Stimulated activated naive CD8-positive, alpha-beta T cell treated with anti-CD3 and anti-CD28 coated beads, Interleukin-15, amount 100 ng/mL, for 72 hours (primary cell): ENCODE measurements at regions not wholly inside any gene's neighbourhood (a gene's known extent, or its start where the extent isn't known, plus 50 kb on each side); places are given as distances from the start of the nearest gene placed in this dataset.

ENCODE experiments used
- ATAC-seq: fragments of 150-1000 bp; cut with Tn5 transposase; 2 replicates; pipeline ENCODE4 v1.10.0; 2021; ENCODE audit warnings: mild to moderate bottlenecking, moderate library complexity
- DNase-seq, 2 donors: peaks; one replicate each; pipeline ENCODE4 v3.0.0; 2021 to 2022
- H3K27ac Mint-ChIP-seq, 2 donors: one replicate each; pipeline ENCODE4 v1.8.0; 2022; ENCODE audit warnings: mild to moderate bottlenecking in 2 of 2, mixed read lengths in 2 of 2, moderate library complexity in 2 of 2
- H3K27me3 Mint-ChIP-seq: one replicate; pipeline ENCODE4 v1.8.0; 2022; ENCODE audit warnings: mixed read lengths
- H3K4me1 Mint-ChIP-seq: one replicate; pipeline ENCODE4 v1.8.0; 2022; ENCODE audit warnings: mild to moderate bottlenecking, mixed read lengths
- H3K4me3 Mint-ChIP-seq, 2 donors: one replicate each; pipeline ENCODE4 v1.8.0; 2022; ENCODE audit warnings: mild to moderate bottlenecking in 2 of 2, mixed read lengths in 2 of 2, moderate library complexity in 1 of 2
- H3K9me3 Mint-ChIP-seq, 2 donors: one replicate each; pipeline ENCODE4 v1.8.0; 2022; ENCODE audit warnings: mixed read lengths in 2 of 2

DNA sequence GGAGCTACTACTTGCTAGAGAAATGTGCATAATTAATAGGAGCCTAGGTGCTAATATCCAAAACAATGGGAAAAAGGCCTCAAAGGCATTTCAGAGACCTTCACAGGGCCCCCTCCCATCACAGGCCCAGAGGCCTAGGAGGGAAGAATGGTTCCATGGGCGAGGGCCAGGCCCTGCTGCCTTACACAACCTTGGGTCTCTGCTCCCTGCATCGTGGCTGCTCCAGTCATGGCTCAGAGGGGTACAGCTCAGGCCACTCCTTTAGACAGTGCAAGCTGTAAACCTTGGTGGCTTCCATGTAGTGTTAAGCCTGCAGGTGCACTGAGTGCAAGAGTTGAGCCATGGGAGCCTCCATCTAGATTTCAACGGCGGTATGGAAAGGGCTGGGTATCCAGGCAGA is 429.2 kb downstream of the FIGN start:
- no peak for ATAC-seq
- Mint-ChIP-seq H3K27me3 (no peaks in the 10 kb centered on the region), H3K4me1 (no peaks in the 10 kb centered on the region), H3K27ac (peak overlapping the region in 1 of 2 donors; percentile 19), H3K9me3 (peaks cover 0 to 19% of the 10 kb centered on the region in 2 donors), H3K4me3 (no peak overlapping the region)
- DNase-seq = no peak

DNA sequence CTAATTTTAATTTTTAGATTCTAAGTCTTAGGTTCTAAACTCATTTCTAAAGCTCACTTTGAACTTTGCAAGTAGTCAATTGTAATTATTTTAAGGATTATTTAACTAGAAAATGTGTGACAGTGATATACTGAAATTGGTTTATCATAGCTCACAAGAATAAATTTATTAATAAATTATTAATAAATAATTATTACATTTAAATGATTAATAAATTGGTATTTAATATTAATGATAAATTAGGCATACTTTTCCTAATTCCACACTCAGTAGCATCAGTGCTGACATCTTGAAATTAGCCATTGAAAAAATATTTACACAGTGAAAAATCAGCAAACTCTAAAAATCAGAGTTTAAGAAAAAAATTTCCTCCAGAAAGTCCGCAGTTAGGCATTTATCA is 433.7 kb downstream of the FIGN start:
- Mint-ChIP-seq H3K4me3 (no peak overlapping the region), H3K9me3 (peaks cover 0 to 18% of the 10 kb centered on the region in 2 donors), H3K4me1 (no peaks in the 10 kb centered on the region), H3K27me3 (no peaks in the 10 kb centered on the region), H3K27ac (no peak overlapping the region)
- ATAC-seq = no peak
- no peak for DNase-seq

DNA sequence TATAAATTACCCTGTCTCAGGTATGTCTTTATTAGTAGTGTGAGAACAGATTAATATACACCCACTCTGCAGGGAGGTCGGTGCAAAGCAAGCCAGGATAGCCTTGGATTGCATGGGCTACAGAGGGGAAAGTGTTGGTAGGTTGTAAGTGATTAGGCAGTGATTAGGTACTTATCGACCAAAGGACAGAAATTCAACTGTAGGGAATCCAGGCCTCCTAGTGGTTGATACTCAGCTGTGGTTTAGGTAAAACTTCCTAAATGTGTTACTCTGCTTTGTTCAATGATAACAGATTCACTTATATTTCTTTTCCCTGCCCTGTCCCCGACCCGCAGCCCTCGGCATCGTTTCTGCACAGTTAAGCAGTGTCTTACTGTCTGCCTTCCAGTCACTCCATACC is 444.0 kb downstream of the FIGN start:
- no peak for DNase-seq
- Mint-ChIP-seq H3K27ac (no peak overlapping the region), H3K9me3 (peaks cover 5 to 20% of the 10 kb centered on the region in 2 donors), H3K27me3 (no peaks in the 10 kb centered on the region), H3K4me1 (no peaks in the 10 kb centered on the region), H3K4me3 (no peak overlapping the region)
- ATAC-seq = no peak

DNA sequence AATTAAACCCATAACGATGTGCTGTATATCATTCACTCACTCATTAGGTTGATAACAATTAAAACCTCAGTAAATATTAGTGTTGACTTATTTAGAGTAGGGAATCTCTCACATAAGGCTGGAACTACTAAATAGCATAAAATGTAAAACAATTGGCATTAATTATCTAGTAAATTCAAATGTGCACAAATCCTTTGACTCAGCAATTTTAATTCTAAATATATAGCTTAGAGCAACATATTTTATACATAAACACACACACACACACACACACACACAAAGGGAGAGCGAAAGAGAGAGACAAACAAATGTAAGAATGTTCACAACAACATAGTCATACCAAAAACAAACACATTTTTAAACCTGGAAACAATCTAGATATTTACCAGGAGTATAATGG is 443.1 kb upstream of the KCNH7 start:
- ATAC-seq = no peak
- Mint-ChIP-seq H3K27ac (no peak overlapping the region), H3K4me3 (no peak overlapping the region), H3K27me3 (no peaks in the 10 kb centered on the region), H3K4me1 (no peaks in the 10 kb centered on the region), H3K9me3 (peaks cover 13 to 20% of the 10 kb centered on the region in 2 donors)
- no peak for DNase-seq

DNA sequence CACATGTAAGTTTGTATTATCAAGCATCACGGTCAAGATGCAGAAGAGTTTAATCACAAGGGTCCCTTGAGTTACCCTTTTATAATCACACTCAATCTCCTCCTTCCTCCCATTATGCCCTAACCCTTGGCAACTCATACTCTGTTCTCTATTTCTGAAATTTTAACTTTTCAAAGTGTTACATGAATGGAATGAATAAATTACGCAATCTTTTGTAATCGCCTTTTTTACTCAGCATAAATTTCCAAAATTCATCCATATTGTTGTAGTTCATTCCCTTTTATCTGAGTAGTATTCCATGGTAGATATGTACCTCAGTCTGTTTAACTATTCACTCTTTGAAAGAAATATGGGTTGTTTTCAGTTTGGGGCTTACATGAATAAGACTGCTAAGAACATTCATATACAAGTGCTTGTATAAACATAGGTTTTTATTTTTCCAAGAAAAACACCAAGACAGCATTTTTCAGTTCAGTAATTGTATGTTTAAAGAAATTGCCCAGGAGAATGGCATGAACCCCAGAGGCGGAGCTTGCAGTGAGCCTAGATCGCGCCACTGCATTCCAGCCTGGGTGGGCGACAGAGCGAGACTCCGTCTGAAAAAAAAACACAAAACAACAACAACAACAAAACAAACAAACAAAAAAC is 430.9 kb upstream of the KCNH7 start:
- H3K9me3 Mint-ChIP-seq = peaks cover 16 to 21% of the 10 kb centered on the region in 2 donors
- H3K27me3 Mint-ChIP-seq = no peaks in the 10 kb centered on the region
- ATAC-seq (no peak), DNase-seq (no peak)
- no peak overlapping the region for H3K27ac Mint-ChIP-seq
- H3K4me3 Mint-ChIP-seq = no peak overlapping the region
- no peaks in the 10 kb centered on the region for H3K4me1 Mint-ChIP-seq

DNA sequence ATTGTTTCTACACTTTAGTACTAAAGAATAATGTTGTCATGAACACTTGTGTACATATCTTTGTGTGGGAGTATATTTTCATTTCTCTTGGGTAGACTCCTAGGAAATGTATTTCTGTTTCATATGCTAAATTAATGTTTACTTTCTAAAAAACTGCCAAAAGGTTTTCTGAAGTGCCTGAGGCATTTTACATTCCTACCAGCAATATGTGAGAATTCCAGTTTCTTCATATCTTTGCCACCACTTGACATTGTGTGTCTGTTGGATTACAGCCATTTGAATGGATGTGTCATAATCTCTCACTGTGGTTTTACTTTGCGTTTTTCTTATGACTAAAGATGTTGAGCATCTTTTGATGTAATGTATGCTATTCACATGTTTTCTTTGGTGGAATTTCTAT is 428.2 kb upstream of the KCNH7 start:
- Mint-ChIP-seq H3K27me3 (no peaks in the 10 kb centered on the region), H3K4me1 (no peaks in the 10 kb centered on the region), H3K27ac (no peak overlapping the region), H3K9me3 (no peaks in the 10 kb centered on the region), H3K4me3 (no peak overlapping the region)
- ATAC-seq (no peak), DNase-seq (no peak)

DNA sequence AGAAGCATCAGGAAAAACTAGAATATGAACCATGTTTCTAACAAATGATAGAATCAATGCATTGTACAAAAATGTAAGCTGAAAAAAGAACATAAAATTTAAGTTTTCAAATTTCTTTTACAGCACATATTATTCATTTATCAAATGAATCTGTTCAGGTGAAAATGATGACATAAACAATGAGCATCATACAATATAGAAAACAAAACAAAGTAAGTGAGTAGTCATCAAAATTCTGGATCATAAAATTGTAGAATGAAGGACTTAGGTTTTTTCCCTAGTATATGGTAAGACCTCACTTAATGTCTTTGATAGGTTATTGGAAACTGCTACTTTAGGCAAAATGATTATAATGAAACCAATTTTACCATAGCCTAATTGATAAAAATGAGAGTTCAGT is 427.0 kb upstream of the KCNH7 start:
- DNase-seq (no peak), ATAC-seq (no peak)
- H3K4me1 Mint-ChIP-seq = no peaks in the 10 kb centered on the region
- H3K27me3 Mint-ChIP-seq = no peaks in the 10 kb centered on the region
- H3K4me3 Mint-ChIP-seq = no peak overlapping the region
- H3K9me3 Mint-ChIP-seq = no peaks in the 10 kb centered on the region
- H3K27ac Mint-ChIP-seq = no peak overlapping the region

DNA sequence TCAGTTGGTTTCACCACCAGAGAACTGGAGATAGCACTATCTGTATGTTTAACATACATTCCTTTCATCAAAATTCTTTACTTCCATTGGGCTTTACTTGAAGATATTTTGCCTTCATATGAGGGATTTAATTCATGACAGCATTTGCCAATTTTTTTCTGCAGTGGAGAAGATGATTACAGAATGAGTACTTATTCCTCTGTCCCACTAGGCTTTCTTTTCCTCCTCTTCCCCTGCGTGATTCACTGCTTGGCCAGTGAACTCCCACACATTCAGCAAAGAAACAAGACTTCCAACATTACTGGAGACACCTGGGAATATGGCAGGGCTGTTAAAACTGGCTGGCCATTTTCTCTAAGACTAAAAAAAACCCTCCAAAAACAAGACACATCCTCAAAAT is 425.8 kb upstream of the KCNH7 start:
- no peaks in the 10 kb centered on the region for H3K4me1 Mint-ChIP-seq
- no peak overlapping the region for H3K4me3 Mint-ChIP-seq
- no peak overlapping the region for H3K27ac Mint-ChIP-seq
- H3K9me3 Mint-ChIP-seq = no peaks in the 10 kb centered on the region
- H3K27me3 Mint-ChIP-seq = no peaks in the 10 kb centered on the region
- ATAC-seq (no peak), DNase-seq (no peak)

DNA sequence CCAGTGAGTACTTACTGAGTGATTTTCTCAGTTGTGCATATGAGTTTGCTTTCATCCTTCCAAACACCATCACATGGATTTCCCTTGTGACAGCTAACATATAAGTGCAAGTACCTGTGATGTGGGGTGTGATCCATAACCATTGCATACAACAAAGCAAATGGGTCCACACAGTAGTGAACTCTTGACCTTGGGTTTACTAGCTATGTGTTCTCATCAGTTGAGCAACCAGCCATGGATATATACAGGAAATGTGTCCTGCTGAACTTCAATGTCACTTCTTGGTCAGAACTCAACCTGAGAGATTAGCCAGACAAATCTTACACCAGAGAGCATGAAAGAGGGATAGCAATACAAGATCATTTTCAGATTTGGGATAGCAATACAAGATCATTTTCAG is 420.9 kb upstream of the KCNH7 start:
- H3K27ac Mint-ChIP-seq = no peak overlapping the region
- no peaks in the 10 kb centered on the region for H3K9me3 Mint-ChIP-seq
- H3K4me3 Mint-ChIP-seq = no peak overlapping the region
- no peak for DNase-seq
- no peaks in the 10 kb centered on the region for H3K27me3 Mint-ChIP-seq
- H3K4me1 Mint-ChIP-seq = no peaks in the 10 kb centered on the region
- no peak for ATAC-seq

DNA sequence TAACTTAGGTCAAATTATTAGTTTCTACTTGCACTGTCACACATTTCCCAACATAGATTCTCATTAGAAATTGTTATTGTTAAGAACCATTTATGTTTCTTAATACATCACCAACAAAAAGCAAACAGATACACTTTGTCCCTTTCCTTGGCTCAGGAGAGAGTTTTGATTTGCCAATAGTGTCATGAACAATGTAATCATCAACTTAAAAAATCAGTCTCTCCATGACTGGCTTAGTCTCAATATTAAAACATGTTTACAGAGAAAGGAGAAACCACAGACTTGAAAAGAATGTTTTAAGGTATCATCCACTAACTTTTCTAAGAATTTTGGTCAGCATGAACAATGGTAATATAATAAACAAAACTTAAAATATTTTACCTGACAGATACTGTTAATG is 416.5 kb upstream of the KCNH7 start:
- Mint-ChIP-seq H3K27me3 (no peaks in the 10 kb centered on the region), H3K27ac (no peak overlapping the region), H3K9me3 (peaks cover 0 to 8% of the 10 kb centered on the region in 2 donors), H3K4me1 (no peaks in the 10 kb centered on the region), H3K4me3 (no peak overlapping the region)
- ATAC-seq = no peak
- no peak for DNase-seq

DNA sequence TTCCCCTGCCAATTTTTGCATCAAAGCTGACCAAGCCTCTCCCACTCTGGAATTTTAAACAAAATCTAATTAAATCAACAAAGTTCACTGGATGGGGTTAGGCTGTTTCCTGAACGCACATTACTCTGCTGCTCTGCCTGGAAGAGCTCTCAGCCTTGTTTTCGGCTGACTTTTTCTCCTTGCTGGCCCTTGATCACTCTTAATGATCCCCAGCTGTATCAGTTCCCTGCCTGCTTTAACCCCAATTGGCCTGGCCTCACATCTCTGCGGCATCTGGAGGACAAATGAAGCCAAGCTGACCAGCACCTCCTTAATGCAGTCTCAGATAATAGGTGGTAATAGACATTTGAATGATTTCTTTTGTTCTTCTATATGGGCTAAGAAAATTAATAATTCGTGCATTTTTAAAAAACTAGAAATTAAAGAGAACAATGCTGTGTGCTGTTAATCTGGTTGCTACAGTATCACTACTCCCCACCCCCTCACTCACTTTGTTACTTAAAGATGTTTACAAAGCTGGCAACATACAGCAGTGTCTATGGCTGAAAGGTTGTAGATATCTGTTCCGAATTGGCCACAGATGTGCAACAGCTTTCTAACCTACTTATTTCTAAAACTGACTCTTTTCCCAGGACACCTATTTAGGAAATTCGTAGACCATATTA is 415.2 kb upstream of the KCNH7 start:
- Mint-ChIP-seq H3K9me3 (peaks cover 0 to 8% of the 10 kb centered on the region in 2 donors), H3K27ac (no peak overlapping the region), H3K27me3 (no peaks in the 10 kb centered on the region), H3K4me3 (no peak overlapping the region), H3K4me1 (no peaks in the 10 kb centered on the region)
- no peak for DNase-seq
- ATAC-seq = no peak

DNA sequence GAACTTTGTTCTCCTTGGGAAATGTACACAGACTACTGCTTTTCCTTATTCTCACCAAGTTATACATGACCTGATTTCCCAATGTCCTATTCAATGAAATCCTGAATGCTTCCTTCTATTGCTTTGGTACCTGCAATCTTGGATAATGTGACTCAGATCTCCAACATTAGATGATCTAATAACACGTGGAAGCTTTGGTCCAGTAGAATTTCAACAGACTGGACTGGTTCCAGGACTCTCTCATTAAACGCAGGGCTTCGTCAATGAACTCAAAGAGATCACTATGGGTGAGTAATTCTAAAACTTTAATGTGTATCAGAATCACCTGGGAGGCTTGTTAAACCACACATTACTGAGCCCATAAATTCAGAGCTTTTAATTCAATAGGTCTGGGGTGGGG is 413.6 kb upstream of the KCNH7 start:
- ATAC-seq (no peak), DNase-seq (no peak)
- H3K4me1 Mint-ChIP-seq = no peaks in the 10 kb centered on the region

DNA sequence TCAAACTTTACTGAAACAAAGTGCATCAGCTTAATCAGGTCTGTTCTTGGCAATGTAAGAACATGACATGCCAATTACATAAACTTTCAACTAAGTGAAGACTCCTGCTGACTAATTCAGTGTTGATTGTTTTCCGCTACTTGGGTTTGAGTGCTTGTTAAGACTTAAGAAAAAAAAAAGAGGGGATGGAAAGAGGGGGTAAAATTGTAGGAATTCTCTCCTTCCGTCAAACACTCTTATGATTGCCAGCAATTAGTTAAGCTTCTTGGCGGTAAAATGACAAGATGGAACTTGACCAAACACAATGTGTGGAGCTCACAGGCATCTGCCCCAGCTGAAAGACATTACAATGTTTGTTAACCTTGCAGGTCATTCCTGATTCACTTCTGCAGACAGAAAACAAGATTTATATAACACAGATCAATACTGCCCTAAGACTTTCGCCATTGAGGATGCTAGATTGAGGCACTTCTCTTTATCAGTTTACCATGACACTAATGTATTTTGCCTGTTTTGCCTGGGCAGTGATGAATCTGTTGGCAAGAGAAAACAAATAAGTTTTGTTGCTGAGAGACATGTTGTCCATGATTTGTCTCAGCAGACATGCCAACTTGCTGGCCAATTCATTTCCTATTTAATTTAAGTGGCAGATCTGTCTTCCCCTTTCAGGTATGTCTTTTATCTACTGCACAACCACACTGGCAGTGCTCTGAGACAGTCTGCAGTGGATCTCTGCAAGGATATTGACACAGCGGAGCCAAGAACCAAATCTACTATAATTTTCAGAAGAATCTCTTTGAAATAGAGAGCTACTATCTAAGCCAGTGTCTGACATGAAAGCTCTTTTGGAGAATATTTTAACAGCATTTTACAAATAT is 410.0 kb upstream of the KCNH7 start:
- DNase-seq = no peak
- H3K27me3 Mint-ChIP-seq = no peaks in the 10 kb centered on the region
- H3K4me1 Mint-ChIP-seq = no peaks in the 10 kb centered on the region
- H3K27ac Mint-ChIP-seq = no peak overlapping the region
- ATAC-seq = no peak
- peaks cover 0 to 8% of the 10 kb centered on the region in 2 donors for H3K9me3 Mint-ChIP-seq
- H3K4me3 Mint-ChIP-seq = no peak overlapping the region

More for the DNA sequence above, 413.6 kb upstream of the KCNH7 start:
- H3K27me3 Mint-ChIP-seq = no peaks in the 10 kb centered on the region
- no peak overlapping the region for H3K4me3 Mint-ChIP-seq
- no peak overlapping the region for H3K27ac Mint-ChIP-seq
- peaks cover 0 to 8% of the 10 kb centered on the region in 2 donors for H3K9me3 Mint-ChIP-seq

DNA sequence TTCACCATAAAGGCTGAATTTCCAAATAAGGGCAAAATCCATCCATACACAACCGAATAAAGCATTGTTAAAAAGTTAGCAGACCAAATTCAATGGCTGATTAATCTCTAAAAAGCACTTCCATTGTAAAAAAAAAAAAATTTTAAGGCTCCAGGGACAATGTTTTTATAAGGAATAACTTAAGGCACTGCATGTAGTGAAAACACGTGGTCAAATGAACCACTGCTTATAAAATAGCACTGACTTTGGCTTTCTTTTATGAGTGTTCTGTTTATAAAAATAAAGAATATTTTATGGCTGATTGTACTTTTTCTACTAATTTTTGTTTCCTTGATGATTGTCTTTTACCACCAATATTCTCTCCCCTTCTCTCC is 409.3 kb upstream of the KCNH7 start:
- Mint-ChIP-seq H3K4me3 (no peak overlapping the region), H3K27me3 (no peaks in the 10 kb centered on the region), H3K27ac (no peak overlapping the region), H3K4me1 (no peaks in the 10 kb centered on the region), H3K9me3 (peaks cover 0 to 4% of the 10 kb centered on the region in 2 donors)
- ATAC-seq (no peak), DNase-seq (no peak)

DNA sequence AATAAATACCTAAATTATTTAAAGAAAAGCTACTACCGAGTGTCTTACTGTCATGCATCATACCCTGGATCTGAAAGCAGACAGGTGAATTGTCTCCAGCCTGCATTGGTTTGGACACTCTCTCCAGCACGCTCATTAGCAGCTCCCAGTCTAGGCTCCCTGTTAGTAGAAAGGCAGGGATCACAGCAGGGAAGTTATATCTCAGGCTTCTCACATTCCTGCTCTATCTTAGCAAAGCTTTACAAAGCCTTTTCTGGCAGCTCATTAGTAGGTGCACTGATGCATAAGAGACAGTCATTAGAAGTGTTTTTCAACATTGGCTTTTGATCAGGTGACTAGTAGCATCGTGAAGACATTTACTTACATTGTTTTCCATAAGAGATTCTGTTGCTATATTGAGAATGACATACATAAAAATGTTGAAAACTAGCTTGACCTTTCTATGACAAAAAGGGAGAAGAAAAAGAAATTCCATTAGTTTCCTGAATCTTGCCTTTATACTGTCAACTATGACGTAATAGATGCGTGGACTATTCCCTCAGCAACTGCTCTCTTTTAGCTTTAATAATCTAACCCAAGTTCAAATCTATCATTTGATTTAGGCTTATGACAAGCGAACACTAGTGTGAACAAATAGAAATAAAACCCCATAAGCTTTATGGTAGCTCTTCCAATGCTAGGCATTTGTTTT is 408.7 kb upstream of the KCNH7 start:
- no peak for ATAC-seq
- H3K27ac Mint-ChIP-seq = no peak overlapping the region
- no peaks in the 10 kb centered on the region for H3K4me1 Mint-ChIP-seq
- H3K4me3 Mint-ChIP-seq = no peak overlapping the region
- H3K9me3 Mint-ChIP-seq = no peaks in the 10 kb centered on the region
- no peak for DNase-seq
- no peaks in the 10 kb centered on the region for H3K27me3 Mint-ChIP-seq

DNA sequence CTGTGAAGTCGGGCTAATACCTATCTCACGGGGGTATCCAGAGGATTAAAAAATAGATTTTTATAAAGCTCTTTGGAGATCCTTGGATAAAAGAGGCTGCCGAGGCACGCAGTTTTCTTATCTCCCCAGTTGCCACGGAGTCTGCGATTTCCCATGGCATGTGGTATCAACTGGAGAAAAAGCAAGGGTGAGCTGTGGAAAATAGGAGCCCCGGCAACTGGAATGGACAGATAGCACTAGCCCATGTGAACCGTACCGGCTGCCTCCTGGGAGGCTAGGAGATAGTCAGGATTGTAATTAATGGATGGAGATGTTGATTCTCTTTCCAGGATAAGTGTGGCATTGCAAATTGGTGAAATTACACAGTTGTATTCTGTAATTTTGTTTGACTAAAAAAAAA is 407.6 kb upstream of the KCNH7 start:
- Mint-ChIP-seq H3K27ac (no peak overlapping the region), H3K27me3 (no peaks in the 10 kb centered on the region), H3K9me3 (peaks cover 4 to 5% of the 10 kb centered on the region in 2 donors), H3K4me1 (no peaks in the 10 kb centered on the region), H3K4me3 (no peak overlapping the region)
- DNase-seq (no peak), ATAC-seq (no peak)
